PC-3 (cell line): ENCODE measurements at regions not wholly inside any gene's neighbourhood (a gene's known extent, or its start where the extent isn't known, plus 50 kb on each side); places are given as distances from the start of the nearest gene placed in this dataset.

Experiments used
- ATAC-seq: fragments of 200-7000 bp; cut with Tn5 transposase; 2 replicates; pipeline ENCODE4 v1.9.1; 2020; ENCODE audit warnings: mild to moderate bottlenecking, moderate library complexity
- BruUV-seq: library from RNA; stranded (reverse); fragments of 400-500 nt; replicated peaks from 2 replicates; lab custom pipeline; 2021; lab: Mats Ljungman, UMichigan
- CTCF ChIA-PET: fragments of 300-600 bp; sonication (Branson Sonifier 250); formaldehyde crosslinking; loops from one replicate; lab custom pipeline; 2022; ENCODE audit warnings: antibody characterized with exemption; lab: Charles Lee
- POLR2A ChIA-PET: fragments of 300-600 bp; sonication (Branson Sonifier 250); formaldehyde crosslinking; loops from one replicate; lab custom pipeline; 2022; ENCODE audit warnings: antibody characterized with exemption; ENCODE audit not compliant: unreplicated experiment; lab: Charles Lee
- DNase-seq: peaks from one replicate; pipeline ENCODE4 v3.0.0-alpha.2; 2015
- H2AFZ ChIP-seq: fragments of 300-600 bp; sonication (generic); 2 replicates; pipeline ENCODE4 v1.6.0; 2016; ENCODE audit warnings: antibody characterized with exemption, low read length
- H3F3A ChIP-seq: fragments of 300-600 bp; sonication (generic); one replicate; pipeline ENCODE4 v1.6.0; 2017; ENCODE audit warnings: antibody characterized with exemption, low read length, control low read depth, mild to moderate bottlenecking; ENCODE audit not compliant: unreplicated experiment
- H3K27ac ChIP-seq: fragments of 300-600 bp; sonication (generic); 2 replicates; pipeline ENCODE4 v1.5.1; 2016; ENCODE audit warnings: mild to moderate bottlenecking, low read length
- H3K27me3 ChIP-seq: fragments of 300-600 bp; sonication (generic); 2 replicates; pipeline ENCODE4 v1.6.1; 2016; ENCODE audit warnings: low read length, mixed read lengths
- H3K36me3 ChIP-seq: fragments of 300-600 bp; sonication (generic); 2 replicates; pipeline ENCODE4 v1.6.1; 2016; ENCODE audit warnings: low read depth, mixed run types, low read length, mixed read lengths
- H3K4me1 ChIP-seq: fragments of 300-600 bp; sonication (generic); 2 replicates; pipeline ENCODE4 v1.5.1; 2016; ENCODE audit warnings: low read length; ENCODE audit not compliant: insufficient read depth
- H3K4me2 ChIP-seq: fragments of 300-600 bp; sonication (generic); 2 replicates; pipeline ENCODE4 v1.6.0; 2016; ENCODE audit warnings: low read length
- H3K4me3 ChIP-seq: fragments of 300-600 bp; sonication (generic); 2 replicates; pipeline ENCODE4 v1.5.1; 2016; ENCODE audit warnings: mild to moderate bottlenecking, low read length, mixed read lengths
- H3K79me2 ChIP-seq: fragments of 300-600 bp; sonication (generic); 2 replicates; pipeline ENCODE4 v1.6.1; 2017; ENCODE audit warnings: low read length, mixed read lengths
- H3K9ac ChIP-seq: fragments of 300-600 bp; sonication (generic); 2 replicates; pipeline ENCODE4 v1.6.0; 2016; ENCODE audit warnings: mild to moderate bottlenecking, low read length
- H3K9me2 ChIP-seq: fragments of 300-600 bp; sonication (generic); replicated peaks from 2 replicates; pipeline ENCODE4 v1.6.1; 2016; ENCODE audit warnings: mixed run types, low read length, mixed read lengths
- H3K9me3 ChIP-seq: fragments of 300-600 bp; sonication (generic); 2 replicates; pipeline ENCODE4 v1.6.1; 2016; ENCODE audit warnings: low read length, mixed read lengths
- H4K20me1 ChIP-seq: fragments of 300-600 bp; sonication (generic); 2 replicates; pipeline ENCODE4 v1.6.1; 2016; ENCODE audit warnings: low read length, mixed read lengths
- EZH2 ChIP-seq: fragments of 300-600 bp; sonication (generic); IDR thresholded peaks from one replicate; pipeline ENCODE4 v1.6.1; 2017; ENCODE audit warnings: antibody characterized with exemption, mild to moderate bottlenecking, low read length; ENCODE audit not compliant: unreplicated experiment
- EZH2phosphoT487 ChIP-seq: fragments of 300-600 bp; sonication (generic); IDR thresholded peaks from 2 replicates; pipeline ENCODE4 v1.6.1; 2018; ENCODE audit warnings: mild to moderate bottlenecking, antibody characterized with exemption, low read length, borderline replicate concordance
- intact Hi-C: fragments of 100-400 bp; cut with micrococcal nuclease; formaldehyde crosslinking; loops from 2 replicates; pipeline ENCODE4 v1.9.0; 2023
- TF ChIP-seq, protein P1 (sequence below): fragments of 300-600 bp; sonication (generic); conservative IDR thresholded peaks from 2 replicates; pipeline ENCODE4 v1.5.1; 2017; ENCODE audit warnings: antibody characterized with exemption, low read depth, mild to moderate bottlenecking, low read length

DNA sequence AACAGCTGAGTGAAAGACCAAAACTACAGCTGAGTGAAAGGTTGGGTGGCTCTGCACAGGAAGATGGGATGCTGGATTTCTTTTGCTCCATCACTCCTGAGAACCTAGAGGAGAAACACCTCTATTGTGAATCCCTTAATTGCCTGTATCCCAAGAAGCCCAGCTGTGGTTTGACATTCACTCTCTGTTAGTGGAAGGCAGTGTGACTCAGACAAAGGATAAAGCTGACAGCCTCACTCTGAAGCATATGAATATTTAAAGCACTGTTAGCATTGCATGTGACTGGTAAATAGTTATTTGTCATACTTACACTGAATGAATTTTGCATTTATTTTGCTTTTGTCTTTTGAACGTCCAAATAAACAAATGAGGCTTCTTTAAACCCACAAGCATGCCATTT is 367.1 kb upstream of the RIOK2 start:
- TF ChIP-seq EZH2phosphoT487: no peak
- TF ChIP-seq, protein P1, sequence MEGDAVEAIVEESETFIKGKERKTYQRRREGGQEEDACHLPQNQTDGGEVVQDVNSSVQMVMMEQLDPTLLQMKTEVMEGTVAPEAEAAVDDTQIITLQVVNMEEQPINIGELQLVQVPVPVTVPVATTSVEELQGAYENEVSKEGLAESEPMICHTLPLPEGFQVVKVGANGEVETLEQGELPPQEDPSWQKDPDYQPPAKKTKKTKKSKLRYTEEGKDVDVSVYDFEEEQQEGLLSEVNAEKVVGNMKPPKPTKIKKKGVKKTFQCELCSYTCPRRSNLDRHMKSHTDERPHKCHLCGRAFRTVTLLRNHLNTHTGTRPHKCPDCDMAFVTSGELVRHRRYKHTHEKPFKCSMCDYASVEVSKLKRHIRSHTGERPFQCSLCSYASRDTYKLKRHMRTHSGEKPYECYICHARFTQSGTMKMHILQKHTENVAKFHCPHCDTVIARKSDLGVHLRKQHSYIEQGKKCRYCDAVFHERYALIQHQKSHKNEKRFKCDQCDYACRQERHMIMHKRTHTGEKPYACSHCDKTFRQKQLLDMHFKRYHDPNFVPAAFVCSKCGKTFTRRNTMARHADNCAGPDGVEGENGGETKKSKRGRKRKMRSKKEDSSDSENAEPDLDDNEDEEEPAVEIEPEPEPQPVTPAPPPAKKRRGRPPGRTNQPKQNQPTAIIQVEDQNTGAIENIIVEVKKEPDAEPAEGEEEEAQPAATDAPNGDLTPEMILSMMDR: no peak
- no peak for TF ChIP-seq EZH2
- Histone ChIP-seq H3K4me2 (no peak overlapping the region), H3K36me3 (no peaks in the 10 kb centered on the region), H3K27ac (no peak overlapping the region), H3K4me3 (no peak overlapping the region), H3F3A (no peaks in the 10 kb centered on the region), H2AFZ (no peak overlapping the region), H3K27me3 (no peaks in the 10 kb centered on the region), H3K9ac (no peak overlapping the region), H3K9me3 (no peaks in the 10 kb centered on the region), H3K9me2 (no peaks in the 10 kb centered on the region), H4K20me1 (no peaks in the 10 kb centered on the region), H3K4me1 (peaks cover 8% of the 10 kb centered on the region; the same call in 1 of the 2 replicates), H3K79me2 (no peaks in the 10 kb centered on the region)
- BruUV-seq: no TSS peak
- peak; percentile 57 for ATAC-seq
- CTCF ChIA-PET: no interaction called here
- POLR2A ChIA-PET: no interaction called here
- intact Hi-C loops: no loop called here
- peak; percentile 21 for DNase-seq

DNA sequence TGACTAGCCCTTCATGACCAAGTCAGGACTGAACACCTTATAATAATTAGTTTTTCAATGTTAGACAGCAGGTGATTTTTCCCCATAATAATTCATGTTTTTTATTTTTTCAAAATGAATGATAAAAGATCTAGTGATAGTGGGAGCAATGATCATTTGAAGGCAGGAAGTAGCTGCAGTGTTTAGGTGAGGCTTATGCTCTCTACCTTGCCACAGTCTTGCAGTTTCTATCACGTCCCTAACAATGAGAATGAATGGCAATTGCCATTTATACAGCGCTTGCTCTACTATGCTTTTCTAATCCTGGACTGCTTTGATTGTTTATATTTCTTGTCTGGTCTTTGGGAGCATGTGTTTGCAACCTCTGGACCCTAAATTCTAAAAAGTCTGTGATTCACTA is 367.8 kb upstream of the RIOK2 start:
- Histone ChIP-seq H3K9ac (no peak overlapping the region), H4K20me1 (no peaks in the 10 kb centered on the region), H3K79me2 (no peaks in the 10 kb centered on the region), H3K4me2 (no peak overlapping the region), H3K9me2 (no peaks in the 10 kb centered on the region), H3K9me3 (no peaks in the 10 kb centered on the region), H3K27me3 (no peaks in the 10 kb centered on the region), H3K27ac (no peak overlapping the region), H3K4me3 (no peak overlapping the region), H2AFZ (no peak overlapping the region), H3K36me3 (no peaks in the 10 kb centered on the region), H3F3A (no peaks in the 10 kb centered on the region), H3K4me1 (peaks cover 8% of the 10 kb centered on the region; the same call in 1 of the 2 replicates)
- intact Hi-C loops: no loop called here
- ChIA-PET CTCF (no interaction called here), POLR2A (no interaction called here)
- DNase-seq (no peak), ATAC-seq (no peak)
- no peak for TF ChIP-seq EZH2
- no peak for TF ChIP-seq EZH2phosphoT487
- TF ChIP-seq, protein P1: no peak
- BruUV-seq: no TSS peak

DNA sequence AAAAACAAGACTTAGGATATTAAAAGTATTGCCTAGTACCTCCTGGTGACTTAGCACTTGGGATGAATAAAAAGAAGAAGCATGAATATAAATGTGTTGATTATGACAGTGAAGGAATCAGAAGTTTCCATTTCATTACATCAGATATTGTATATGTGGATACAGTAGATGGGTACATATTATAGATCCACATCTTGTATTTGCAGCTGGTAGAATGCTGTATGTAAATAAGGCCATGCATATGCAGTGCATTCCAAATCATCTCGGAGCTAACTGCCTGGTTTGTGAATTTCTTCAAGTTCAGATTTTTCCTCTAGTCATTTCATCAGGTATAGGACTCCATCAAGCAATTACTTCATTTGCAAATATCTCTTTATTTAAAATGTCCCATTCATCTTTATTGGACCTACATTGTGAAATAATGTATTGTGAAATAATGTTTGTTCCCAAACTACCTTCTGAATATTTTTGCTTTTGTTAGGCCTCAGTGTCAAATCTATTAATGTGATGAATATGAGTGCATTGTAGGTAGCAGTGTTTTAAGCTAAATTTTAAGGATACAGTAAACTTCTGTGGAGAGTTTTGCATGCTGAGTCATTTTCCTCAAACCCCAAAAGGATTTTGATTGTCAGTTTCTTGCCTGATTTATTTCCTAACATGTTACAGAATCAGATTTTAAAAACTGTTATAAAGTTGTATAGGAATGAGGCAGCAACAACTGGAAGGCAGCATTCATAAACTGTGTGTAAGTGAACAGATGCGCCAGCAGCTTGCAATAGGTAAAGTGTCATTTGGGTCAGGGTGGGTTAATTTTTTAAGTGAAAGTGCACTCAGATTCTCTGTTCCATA is 370.8 kb upstream of the RIOK2 start:
- CTCF ChIA-PET: no interaction called here
- H3K9me3 ChIP-seq: no peaks in the 10 kb centered on the region
- BruUV-seq: no TSS peak
- H3K4me1 ChIP-seq: peaks cover 8% of the 10 kb centered on the region; the same call in 1 of the 2 replicates
- no peaks in the 10 kb centered on the region for H4K20me1 ChIP-seq
- no peak overlapping the region for H3K4me3 ChIP-seq
- no peak overlapping the region for H3K27ac ChIP-seq
- POLR2A ChIA-PET: no interaction called here
- H3F3A ChIP-seq: no peaks in the 10 kb centered on the region
- H3K36me3 ChIP-seq: no peaks in the 10 kb centered on the region
- intact Hi-C loops: no loop called here
- H3K27me3 ChIP-seq: no peaks in the 10 kb centered on the region
- H3K79me2 ChIP-seq: no peaks in the 10 kb centered on the region
- H3K9me2 ChIP-seq: no peaks in the 10 kb centered on the region
- no peak for TF ChIP-seq EZH2
- no peak for TF ChIP-seq EZH2phosphoT487
- TF ChIP-seq, protein P1: no peak
- H3K4me2 ChIP-seq: no peak overlapping the region
- ATAC-seq (no peak), DNase-seq (no peak)
- H3K9ac ChIP-seq: no peak overlapping the region
- H2AFZ ChIP-seq: no peak overlapping the region
